Coronary artery (tissue), 2 donors: ENCODE measurements at regions not wholly inside any gene's neighbourhood (a gene's known extent, or its start where the extent isn't known, plus 50 kb on each side); places are given as distances from the start of the nearest gene placed in this dataset.

Source experiments
- DNase-seq: peaks from one replicate; pipeline ENCODE4 v3.0.0-alpha.2; 2017; ENCODE audit warnings: low spot score
- H3K27ac ChIP-seq, 2 donors: fragments of 200-600 bp; sonication (generic); one replicate each; pipeline ENCODE4 v1.5.1; 2016 to 2019
- H3K4me3 ChIP-seq: fragments of 200-600 bp; sonication (generic); 2 replicates; pipeline ENCODE4 v1.5.1; 2016; ENCODE audit warnings: mild to moderate bottlenecking, moderate library complexity
- CTCF ChIP-seq: fragments of 200-600 bp; sonication (generic); IDR thresholded peaks from one replicate; pipeline ENCODE4 v1.5.1; 2019; ENCODE audit warnings: antibody characterized with exemption

- DNase-seq: no peak
- TF ChIP-seq CTCF: no peak
- Histone ChIP-seq H3K27ac (no peak overlapping the region), H3K4me3 (no peak overlapping the region)
These were observed 1605.7 kb upstream of the FLRT2 start for GRCh38 chr14:83924259-83924658.

- H3K27ac ChIP-seq: no peak overlapping the region
- H3K4me3 ChIP-seq: no peak overlapping the region
- no peak for DNase-seq
- TF ChIP-seq CTCF: no peak
These were observed 1589.7 kb upstream of the FLRT2 start for GRCh38 chr14:83940253-83940652.

- TF ChIP-seq CTCF: no peak
- Histone ChIP-seq H3K27ac (no peak overlapping the region), H3K4me3 (no peak overlapping the region)
- no peak for DNase-seq
These were observed 1571.6 kb upstream of the FLRT2 start for GRCh38 chr14:83958359-83958758.

GRCh38 chr14:83960832-83961512, 1569.0 kb upstream of the FLRT2 start:
- H3K4me3 ChIP-seq: no peak overlapping the region
- no peak for DNase-seq
- no peak overlapping the region for H3K27ac ChIP-seq
- no peak for TF ChIP-seq CTCF

- Histone ChIP-seq H3K4me3 (no peak overlapping the region), H3K27ac (no peak overlapping the region)
- TF ChIP-seq CTCF: no peak
- no peak for DNase-seq
These were observed 1559.9 kb upstream of the FLRT2 start for GRCh38 chr14:83969998-83970397.

- no peak for TF ChIP-seq CTCF
- no peak overlapping the region for H3K27ac ChIP-seq
- H3K4me3 ChIP-seq: no peak overlapping the region
- no peak for DNase-seq
These were observed 1557.3 kb upstream of the FLRT2 start for GRCh38 chr14:83972631-83973030.

GRCh38 chr14:83974647-83975163, 1555.2 kb upstream of the FLRT2 start:
- Histone ChIP-seq H3K4me3 (no peak overlapping the region), H3K27ac (no peak overlapping the region)
- no peak for DNase-seq
- no peak for TF ChIP-seq CTCF
